Ureter (tissue), 1 donor: ENCODE measurements at regions not wholly inside any gene's neighbourhood (a gene's known extent, or its start where the extent isn't known, plus 50 kb on each side); places are given as distances from the start of the nearest gene placed in this dataset.

Experiments used
- DNase-seq: peaks from one replicate; pipeline ENCODE4 v3.0.0-alpha.2; 2020; ENCODE audit warnings: low spot score
- donor health status: DM: yes; HTN: yes; CAD: no.

DNA sequence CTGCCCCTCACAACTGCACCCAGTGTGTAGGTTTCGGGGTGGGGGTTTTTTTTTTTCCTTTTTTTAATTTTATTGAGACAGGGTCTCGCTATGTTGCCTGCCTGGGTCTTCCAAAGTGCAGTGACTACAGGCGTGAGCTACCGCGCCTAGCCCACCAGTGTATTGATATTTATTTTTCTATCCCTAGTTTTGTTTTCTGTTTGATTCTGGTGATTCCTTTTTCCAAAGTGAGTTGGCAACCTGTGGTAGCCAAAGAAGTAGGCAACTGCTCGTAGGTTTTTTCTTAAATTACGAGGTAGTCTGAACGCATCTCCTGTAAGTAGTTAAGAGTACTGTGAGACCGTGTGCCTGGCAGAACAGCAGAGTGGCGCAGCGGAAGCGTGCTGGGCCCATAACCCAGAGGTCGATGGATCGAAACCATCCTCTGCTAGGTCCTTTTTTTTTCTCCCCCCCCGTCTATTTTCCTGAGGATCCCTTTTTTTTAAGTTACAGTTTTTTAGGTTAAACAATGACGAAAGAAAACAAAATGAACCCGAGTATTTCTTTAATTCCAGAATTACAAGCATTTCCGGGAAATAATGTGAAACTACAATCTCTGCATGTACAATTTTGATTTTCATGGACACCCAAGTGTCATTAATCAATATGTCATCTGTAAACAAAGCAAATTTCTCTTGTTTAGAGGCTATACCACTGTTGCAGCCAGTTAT lies 78.7 kb upstream of the BTN3A2 start:
- DNase-seq: peak; percentile 90

DNA sequence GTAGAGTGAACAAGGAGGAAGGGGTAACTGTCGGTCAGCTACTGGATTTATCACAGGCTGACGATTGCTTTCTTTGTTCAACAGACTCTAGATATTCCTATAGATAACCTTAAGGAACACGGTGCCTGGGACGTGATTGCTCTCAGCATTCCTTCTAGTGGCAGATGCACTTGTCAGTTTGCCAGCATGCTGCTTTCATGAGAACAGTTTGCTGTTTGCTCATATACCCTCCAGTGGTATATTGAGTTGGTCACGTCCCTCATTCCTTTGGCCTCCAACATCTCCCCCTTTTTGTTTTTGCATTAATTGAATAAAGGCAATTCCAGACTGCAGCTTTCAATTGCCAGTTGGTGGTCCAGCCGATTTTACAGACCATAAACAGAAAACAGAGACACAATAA lies 76.8 kb upstream of the BTN3A2 start:
- DNase-seq: no peak

DNA sequence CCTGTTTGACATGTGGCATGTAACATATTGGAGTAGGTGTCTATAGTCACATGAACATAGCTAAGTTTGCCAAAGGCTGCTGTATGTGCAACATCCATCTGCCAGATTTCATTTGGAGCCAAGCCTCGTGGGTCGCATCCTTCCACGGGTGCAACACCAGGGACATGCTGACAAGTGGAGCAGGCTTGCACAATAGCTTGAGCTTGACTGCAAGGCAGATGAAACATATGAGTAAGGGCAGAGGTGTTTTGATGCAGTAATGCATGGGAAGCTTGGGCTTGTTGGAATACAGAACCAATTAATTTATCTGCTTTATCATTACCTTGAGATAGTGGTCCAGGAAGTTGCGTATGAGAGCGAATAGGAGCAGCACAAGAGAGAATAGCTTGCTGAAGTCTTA lies 74.1 kb upstream of the BTN3A2 start:
- no peak for DNase-seq

DNA sequence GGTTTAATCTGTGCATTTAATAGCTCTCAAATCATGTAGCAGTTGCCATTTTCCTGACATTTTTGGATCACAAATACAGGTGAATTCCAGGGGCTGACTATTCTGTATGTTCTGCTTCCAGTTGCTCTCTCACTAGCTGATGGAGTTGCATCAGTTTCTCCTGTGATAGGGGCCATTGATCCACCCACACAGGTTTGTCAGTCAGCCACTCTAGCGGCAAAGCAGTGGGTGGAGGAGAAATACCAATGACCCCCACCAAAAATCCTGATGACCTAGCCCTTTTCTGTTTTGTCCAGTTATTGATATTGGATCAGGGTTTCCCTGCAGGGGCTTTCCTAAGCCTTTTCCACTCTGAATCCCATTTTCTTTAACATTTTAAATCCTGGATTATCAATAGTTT lies 72.3 kb upstream of the BTN3A2 start:
- no peak for DNase-seq

DNA sequence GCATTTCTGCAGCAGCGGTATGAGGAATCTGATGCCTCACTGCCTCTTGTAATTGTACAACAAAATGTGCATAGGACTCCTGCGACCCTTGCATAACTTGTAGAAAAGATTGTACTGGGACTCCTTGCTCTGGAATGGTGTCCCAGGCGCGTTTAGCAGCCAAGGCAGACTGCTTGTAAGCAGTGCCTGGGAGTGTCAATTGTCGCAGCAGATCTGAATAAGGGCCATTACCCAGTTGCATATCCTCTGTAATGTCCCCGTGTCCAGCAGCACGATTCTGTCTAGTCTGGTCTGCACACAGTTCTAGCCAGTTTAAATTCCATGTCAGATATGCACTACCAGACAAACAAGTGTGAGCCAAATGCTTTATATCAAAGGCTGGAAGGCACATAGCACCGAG lies 70.7 kb upstream of the BTN3A2 start:
- DNase-seq: no peak

DNA sequence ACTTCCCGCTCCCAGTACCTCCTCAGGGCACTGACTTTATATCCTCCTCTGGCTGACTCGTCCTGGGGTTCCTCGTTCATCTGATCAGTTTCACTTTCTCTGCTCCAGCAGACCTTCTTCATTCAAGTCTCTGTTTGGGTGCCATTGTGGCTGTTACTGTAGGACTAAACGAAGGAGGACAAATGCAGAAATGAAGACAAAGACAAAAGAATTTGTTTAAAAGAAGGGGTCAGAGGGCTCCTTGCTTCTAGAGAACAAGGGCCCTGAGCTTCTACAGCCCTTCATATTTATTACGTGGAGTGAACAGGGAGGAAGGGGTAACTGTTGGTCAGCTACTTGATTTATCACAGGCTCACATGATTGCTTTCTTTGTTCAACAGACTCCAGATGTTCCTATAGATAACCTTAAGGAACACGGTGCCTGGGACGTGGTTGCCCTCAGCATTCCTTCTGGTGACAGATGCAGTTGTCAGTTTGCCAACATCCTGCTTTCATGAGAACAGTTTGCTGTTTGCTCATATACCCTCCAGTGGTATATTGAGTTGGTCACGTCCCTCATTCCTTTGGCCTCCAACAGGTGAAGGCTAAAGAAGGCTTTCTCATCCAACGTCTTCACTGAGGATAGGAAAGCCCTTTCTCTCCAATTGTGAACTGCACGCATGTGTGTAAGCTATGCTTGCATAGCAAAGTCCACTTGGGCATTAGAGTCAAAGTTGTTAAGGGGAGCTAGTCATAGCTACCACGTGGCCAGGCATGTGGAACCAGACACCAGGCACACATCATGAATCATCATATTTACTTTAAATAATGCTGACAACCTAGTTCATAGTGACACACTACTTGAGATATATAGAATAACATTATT lies 69.1 kb upstream of the BTN3A2 start:
- no peak for DNase-seq

DNA sequence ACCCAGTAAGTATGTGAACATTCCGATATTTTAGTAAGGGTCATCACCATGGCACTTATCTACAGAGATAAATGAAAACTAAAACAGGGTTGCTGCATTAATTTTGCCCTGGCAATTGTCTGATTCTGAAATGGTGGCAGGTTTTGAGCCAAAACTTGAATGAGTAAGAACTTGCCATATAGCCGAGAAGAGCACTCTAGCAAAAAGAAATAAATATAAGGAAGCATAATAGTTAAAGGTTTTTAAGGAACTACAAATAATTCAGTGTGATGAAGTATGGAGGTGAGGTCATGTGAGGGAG lies 68.5 kb upstream of the BTN3A2 start:
- DNase-seq: no peak

DNA sequence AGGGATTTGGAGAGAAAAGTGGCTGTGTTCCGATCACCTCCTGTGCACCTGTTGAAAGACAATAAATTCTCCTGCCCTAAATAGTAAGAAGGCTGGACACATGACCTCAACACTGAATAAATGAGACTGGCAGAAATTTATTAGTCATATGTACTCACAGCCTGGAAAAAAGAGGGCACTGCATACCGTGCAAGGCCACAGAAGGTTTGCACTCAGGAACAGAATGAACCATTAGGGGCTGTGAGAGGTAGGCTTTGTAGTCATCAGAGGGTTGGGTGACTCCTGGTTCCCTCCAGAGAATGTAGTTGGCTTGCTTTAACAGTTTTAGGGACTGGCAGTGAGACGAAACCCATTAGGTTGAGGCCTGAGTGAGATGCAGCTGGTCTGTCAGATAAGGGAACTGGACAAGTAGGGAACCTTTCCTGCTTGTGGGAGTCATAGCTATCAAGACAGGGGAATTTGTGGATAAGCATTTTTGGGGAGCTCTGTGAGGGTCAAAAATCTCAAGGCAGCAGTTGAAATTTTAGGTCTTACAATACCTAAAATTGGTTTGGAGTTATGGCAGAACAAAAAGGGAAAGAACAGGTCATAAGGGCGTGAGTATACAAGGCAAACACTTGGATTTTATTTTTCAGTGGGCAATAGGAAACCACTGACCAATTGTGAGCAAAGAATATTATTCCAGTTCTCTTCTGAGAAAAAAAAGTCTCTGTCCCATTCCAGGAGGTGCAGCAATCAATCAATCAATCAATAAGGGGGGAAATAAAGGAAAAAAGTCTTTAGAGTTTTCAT lies 67.9 kb upstream of the BTN3A2 start:
- DNase-seq: no peak

DNA sequence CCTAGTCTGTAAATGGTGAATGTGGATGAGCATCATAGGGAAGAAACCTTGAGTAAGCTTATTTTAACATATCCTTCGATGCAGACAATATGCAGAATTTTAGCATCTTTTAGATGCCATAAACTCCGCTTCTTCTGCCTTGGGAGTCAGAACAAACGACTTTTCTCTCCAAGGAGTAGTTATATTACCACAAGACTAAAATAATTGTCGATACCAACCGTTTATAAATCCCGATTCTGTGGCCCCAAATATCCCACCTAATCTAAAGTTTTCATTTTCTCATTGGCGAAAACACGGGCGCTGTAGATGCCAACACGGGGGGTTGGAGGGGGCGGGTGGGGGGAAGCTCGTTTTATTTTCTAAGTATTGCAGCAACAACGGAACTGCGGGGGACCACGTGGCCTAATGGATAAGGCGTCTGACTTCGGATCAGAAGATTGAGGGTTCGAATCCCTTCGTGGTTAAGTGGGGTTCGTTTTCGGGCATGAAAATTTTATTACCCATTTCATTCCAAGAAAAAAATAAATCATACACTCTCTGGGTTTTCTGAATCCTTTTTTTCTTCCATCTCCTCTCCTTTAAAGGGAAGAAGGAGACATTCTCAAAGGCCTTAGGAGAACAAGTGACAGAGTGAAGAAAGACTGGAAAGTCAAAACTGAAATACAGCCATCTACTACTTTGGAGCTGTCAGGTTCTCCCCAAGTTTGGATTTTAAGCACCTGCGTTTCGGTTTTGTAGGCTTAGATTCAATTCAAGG lies 65.5 kb upstream of the BTN3A2 start:
- no peak for DNase-seq

DNA sequence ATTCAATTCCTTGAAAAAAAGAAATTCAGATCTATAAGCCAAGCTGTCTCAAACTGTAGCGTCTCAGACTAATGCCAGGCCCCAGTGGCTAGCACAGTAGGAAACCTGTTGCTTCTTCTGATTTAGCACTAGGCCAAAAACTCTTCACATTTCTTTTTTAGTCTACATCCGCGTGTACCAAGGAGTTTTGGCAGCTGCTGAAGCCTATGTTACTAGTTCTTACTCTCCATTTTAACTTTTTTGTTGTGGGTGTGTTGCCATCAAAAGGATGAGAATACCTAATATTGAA lies 65.0 kb upstream of the BTN3A2 start:
- no peak for DNase-seq

DNA sequence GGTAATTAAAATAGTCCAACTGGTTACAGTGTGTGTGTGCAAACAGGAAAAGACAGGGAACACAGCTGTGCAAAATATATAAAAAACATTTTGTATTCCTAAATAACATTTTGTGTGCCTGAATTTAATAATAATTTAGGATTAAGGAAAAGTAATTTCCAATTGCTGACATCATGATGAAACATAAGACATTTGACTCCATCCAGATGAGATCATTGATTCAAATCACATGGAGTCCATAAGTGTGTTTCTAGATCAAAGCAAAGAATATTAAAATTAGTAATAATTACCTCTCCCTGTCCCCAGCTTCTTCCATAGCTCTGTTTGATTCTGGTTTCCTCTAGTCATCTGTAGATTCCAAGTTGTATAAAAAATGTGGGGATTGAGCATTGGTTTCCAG lies 64.6 kb upstream of the BTN3A2 start:
- no peak for DNase-seq

DNA sequence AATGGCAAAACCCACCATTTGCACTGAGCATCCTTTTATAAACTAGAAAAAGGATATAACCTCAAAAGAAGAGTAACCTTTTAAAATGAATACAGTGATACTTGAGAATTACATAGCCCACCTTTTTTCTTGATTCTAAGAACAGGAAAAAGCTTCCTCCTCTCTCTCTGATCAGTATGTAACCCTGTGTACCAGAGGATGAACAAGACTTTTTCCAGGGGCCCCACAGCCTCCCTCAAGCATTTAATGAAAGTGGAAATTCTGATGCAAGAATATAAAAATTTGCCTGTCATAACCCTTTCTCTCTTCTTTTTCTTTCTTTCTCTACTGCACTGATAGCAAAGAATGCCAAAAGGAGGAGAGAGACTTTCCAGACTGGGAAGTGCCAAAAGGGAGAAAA lies 64.2 kb upstream of the BTN3A2 start:
- DNase-seq: no peak

DNA sequence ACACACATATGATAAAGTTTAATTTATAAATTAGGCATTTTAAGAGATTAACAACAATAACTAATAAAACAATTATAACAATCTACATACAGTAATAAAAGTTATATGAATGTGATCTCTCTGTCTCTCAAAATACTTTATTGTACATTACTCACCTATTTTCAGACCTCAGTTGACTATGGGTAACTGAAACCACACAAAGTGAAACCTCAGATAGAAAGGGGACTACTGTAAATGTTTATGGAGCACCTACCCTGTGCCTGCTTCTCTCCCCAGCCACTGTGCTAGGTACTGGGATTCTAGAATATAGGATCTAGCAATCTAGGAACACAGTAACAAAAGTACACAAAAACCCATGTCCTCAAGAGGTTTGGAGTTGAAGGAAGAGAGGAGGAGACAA lies 63.4 kb upstream of the BTN3A2 start:
- DNase-seq: no peak

DNA sequence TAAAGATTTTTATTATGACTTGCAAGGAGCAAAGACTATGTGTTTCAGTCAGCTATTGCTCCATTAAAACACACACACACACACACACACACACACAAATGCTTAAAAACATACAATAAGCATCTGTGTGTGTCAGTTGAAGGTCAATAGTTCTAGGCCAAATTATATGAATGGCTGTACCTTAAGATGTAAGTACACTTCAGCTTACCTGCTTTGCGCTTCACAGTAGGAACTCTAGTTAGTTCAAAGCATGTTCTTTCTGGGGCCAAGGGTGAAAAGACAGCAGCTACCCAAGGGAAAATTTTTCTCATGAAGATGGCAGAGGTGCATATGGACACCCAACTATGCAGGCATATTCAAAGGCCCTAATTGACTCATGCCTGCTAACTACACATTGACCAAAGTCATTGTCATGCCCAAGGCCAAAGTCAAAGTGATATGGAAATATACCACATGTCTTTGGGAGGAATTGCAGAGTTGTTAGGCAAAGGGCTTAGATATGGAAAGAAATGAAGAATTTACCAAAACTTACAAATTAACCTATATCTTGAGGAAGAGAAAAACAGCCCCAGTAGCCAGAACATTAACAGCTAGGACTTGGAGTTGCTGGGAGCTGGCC lies 61.9 kb upstream of the BTN3A2 start:
- DNase-seq: no peak

DNA sequence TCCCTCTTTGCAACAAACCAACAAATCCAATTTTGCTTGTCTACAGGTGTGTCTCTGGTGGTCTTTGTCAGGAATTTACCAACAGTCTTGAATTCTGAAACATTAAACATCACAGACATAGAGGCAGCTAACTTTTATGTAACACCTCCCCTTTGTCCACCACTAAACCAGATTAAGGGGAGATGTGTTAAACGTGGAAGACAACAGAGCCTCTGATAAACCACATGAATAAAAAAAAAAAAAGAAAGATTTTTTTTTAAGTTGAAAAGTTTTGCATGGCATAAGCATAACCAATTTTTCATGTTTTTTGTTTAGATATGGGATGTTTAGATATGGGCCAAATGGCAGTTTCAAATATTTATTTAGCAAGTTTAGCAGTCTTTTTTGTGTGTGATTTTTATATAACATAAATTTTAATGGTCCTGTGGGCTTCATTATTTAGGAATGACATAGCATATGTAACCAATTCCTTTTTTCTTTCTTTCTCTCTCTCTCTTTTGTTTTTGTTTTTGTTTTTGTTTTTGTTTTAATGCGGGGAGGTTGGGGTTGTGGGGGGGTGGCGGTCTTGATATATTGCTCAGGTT lies 60.7 kb upstream of the BTN3A2 start:
- no peak for DNase-seq

DNA sequence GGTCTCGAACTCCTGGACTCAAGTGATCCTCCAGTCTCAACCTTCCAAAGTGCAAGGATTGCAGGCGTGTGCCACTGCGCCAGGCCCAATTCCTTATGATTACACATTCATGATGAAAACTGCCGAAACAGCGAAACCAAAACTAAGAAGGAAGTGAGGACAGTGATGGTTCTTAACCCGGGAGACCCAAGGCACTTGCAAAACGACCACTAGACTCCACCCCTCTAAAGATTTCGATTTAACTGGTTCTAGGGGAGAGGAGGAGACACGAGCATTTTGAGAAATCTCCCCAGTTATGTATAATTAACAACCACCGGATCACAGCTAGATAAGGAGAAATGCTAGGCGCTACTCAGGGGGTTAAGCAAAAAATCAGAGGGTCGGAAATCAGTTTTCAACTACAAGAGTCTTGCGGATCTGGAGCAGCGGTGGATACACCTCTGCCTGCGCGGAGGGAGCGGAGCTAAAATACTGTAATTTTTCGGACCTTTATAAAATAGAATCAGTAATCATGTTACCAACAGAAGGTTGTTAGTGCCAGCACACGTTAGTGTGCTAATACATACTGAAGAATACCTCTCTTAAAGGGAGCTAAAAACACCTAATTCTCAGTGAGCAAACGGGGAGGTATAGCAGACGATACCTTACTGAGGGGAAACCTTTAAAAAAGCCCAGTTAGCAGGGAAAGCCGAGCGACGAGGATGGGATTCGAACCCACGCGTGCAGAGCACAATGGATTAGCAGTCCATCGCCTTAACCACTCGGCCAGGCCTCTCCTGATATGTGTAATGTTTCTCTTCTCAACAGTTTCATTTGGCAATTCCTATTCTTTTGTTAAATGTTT lies 60.0 kb upstream of the BTN3A2 start:
- no peak for DNase-seq

DNA sequence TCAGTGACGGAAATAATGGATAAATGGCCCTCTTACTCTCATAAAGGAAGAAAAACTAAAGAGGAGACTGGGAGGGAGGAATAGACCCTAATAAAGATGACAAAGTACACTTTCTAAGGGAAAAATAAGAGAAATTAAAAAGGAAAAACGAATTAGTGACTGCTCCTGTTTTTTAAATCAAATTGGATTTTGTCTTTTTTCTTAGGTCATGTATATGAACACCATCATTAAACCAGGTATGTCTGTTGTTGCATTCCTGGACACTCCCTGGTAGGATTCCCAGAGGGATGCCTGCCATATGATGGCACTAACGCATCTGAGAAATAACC lies 59.4 kb upstream of the BTN3A2 start:
- DNase-seq: no peak

DNA sequence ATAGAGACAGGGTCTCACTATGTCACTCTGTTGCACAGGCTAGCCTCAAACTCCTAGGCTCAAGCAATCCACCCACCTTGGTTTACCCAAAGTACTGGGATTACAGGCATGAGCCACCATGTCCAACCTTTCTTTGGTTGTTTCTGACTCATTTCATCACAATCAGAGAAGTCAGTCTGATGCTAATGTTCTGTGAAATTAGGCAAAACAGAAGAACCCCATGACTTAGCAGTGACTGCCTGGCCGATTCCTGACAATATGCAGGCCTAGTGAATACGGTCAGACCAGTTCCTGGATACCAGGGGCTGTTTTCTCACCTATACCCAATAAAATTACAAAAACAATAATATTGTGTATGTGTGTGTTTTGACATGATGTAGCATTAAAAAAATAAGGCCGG lies 58.8 kb upstream of the BTN3A2 start:
- DNase-seq: no peak

DNA sequence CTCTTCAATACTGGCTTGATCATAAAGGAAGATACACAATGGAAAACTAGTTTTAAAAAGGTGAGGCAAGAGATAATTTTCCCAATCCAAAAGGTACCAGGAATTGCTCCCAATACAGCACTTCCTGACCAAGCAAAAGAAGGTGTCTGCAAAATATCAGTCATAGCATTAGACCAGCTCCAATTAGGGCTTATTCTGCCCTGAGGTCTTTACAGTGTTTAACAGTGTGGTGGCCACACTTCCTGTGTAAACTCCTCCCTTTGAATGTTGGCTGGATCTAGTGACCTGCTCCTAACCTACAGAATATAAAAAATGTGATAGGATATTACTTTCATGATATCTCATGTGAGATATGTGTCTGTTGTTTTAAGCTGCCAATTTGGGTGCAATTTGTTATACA lies 57.1 kb upstream of the BTN3A2 start:
- no peak for DNase-seq

DNA sequence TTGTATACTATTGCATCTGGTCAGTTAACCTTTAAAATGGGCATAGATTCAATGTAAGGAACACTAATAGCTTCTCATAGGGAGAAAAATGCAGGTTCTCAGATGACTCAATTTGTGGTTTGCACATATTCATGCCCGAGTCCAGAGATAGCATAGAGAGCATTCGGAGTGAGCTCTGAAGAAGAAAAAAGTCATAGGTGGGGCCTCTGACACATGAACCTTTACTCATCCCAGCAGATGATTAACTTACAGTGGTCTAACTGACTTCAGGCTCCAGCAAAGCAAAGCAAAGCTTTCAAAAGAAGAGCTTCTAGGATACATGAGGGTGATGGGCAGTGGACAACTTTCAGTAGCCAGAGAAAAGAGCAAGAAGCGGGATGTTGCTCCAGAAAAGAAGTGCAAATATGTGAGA lies 55.3 kb upstream of the BTN3A2 start:
- no peak for DNase-seq

DNA sequence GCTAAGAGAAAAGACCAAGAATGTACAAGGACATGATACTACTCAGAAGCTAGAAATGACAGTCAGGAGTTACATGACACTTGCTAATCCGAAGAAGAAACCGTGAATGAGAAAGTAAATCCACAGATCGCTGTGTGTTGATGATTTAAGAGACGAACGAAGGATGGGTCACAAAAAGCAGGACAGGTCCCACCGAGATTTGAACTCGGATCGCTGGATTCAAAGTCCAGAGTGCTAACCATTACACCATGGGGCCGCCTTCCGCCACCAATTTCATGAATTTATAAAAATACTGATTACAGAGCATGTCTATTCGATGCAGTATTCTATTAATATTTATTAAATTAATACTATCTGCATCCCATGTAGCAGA lies 54.0 kb upstream of the BTN3A2 start:
- no peak for DNase-seq
